Neuronal stem cell (in vitro differentiated cells): ENCODE measurements at regions not wholly inside any gene's neighbourhood (a gene's known extent, or its start where the extent isn't known, plus 50 kb on each side); places are given as distances from the start of the nearest gene placed in this dataset.

Experiments used
- DNase-seq: peaks from one replicate; pipeline ENCODE4 v3.0.0-alpha.2; 2013; ENCODE audit warnings: low spot score
- H2AFZ ChIP-seq: one replicate; pipeline ENCODE4 v1.6.1; 2013; ENCODE audit warnings: mild to moderate bottlenecking, low read length, inconsistent platforms
- H2AK5ac ChIP-seq: 2 replicates; pipeline ENCODE4 v1.6.1; 2013; ENCODE audit warnings: low read depth, mild to moderate bottlenecking, inconsistent platforms, low read length, moderate library complexity, mixed read lengths
- H2BK120ac ChIP-seq: 2 replicates; pipeline ENCODE4 v1.6.1; 2013; ENCODE audit warnings: low read depth, mild to moderate bottlenecking, inconsistent platforms, low read length, moderate library complexity, mixed read lengths
- H2BK12ac ChIP-seq: one replicate; pipeline ENCODE4 v1.6.1; 2013; ENCODE audit warnings: low read length, inconsistent platforms
- H2BK15ac ChIP-seq: 2 replicates; pipeline ENCODE4 v1.6.1; 2013; ENCODE audit warnings: mild to moderate bottlenecking, low read length, inconsistent platforms, mixed read lengths
- H2BK5ac ChIP-seq: one replicate; pipeline ENCODE4 v1.6.1; 2013; ENCODE audit warnings: inconsistent platforms, mild to moderate bottlenecking, low read length, moderate library complexity
- H3K14ac ChIP-seq: one replicate; pipeline ENCODE4 v1.6.1; 2013; ENCODE audit warnings: low read length, inconsistent platforms
- H3K18ac ChIP-seq: 2 replicates; pipeline ENCODE4 v1.6.1; 2013; ENCODE audit warnings: low read length, inconsistent platforms
- H3K23ac ChIP-seq: 2 replicates; pipeline ENCODE4 v1.6.1; 2013; ENCODE audit warnings: low read depth, mild to moderate bottlenecking, mixed read lengths, low read length, inconsistent platforms; ENCODE audit not compliant: poor library complexity
- H3K27ac ChIP-seq: replicated peaks from 3 replicates; pipeline ENCODE4 v1.5.1; 2013; ENCODE audit warnings: low read length, inconsistent platforms
- H3K27me3 ChIP-seq, 3 experiments: 2 replicates each; pipeline ENCODE4 v1.6.1; 2013; ENCODE audit warnings: low read length in 3 of 3, mild to moderate bottlenecking in 2 of 3, inconsistent platforms in 1 of 3, low read depth in 1 of 3, mixed read lengths in 1 of 3, moderate library complexity in 1 of 3; ENCODE audit not compliant: control insufficient read depth in 3 of 3, insufficient read depth in 3 of 3
- H3K36me3 ChIP-seq, 2 donors: replicated peaks in 1 of 2; 2 replicates each; pipeline ENCODE4 v1.6.1; 2013; ENCODE audit warnings: low read length in 2 of 2; ENCODE audit not compliant: control insufficient read depth in 2 of 2, insufficient read depth in 2 of 2
- H3K4ac ChIP-seq: 2 replicates; pipeline ENCODE4 v1.6.1; 2013; ENCODE audit warnings: inconsistent platforms, mild to moderate bottlenecking, low read length, moderate library complexity
- H3K4me1 ChIP-seq, 2 donors: 1 replicate in 1 of 2; 2 replicates in 1 of 2; pipeline ENCODE4 v1.6.1; 2013; ENCODE audit warnings: low read length in 2 of 2, low read depth in 1 of 2; ENCODE audit not compliant: control insufficient read depth in 2 of 2, insufficient read depth in 1 of 2
- H3K4me2 ChIP-seq: one replicate; pipeline ENCODE4 v1.6.1; 2013; ENCODE audit warnings: mild to moderate bottlenecking, low read length, inconsistent platforms; ENCODE audit not compliant: insufficient read depth, poor library complexity, severe bottlenecking
- H3K4me3 ChIP-seq, 2 donors: 2 replicates each; pipeline ENCODE4 v1.5.1; 2013; ENCODE audit warnings: low read length in 2 of 2, mild to moderate bottlenecking in 2 of 2, inconsistent platforms in 1 of 2, moderate library complexity in 1 of 2
- H3K79me1 ChIP-seq: one replicate; pipeline ENCODE4 v1.6.1; 2013; ENCODE audit warnings: low read depth, mild to moderate bottlenecking, inconsistent platforms, low read length, moderate library complexity
- H3K9ac ChIP-seq: one replicate; pipeline ENCODE4 v1.6.1; 2013; ENCODE audit warnings: mild to moderate bottlenecking, low read depth, low read length, inconsistent platforms; ENCODE audit not compliant: poor library complexity
- H3K9me3 ChIP-seq, 2 donors: replicated peaks in 1 of 2; 2 replicates each; pipeline versions ENCODE3 to v1.6.1; 2013; ENCODE audit warnings: low read length in 2 of 2, mild to moderate bottlenecking in 2 of 2, inconsistent platforms in 1 of 2, low read depth in 1 of 2, mixed read lengths in 1 of 2, moderate library complexity in 1 of 2; ENCODE audit not compliant: control insufficient read depth in 2 of 2, insufficient read depth in 1 of 2
- H4K8ac ChIP-seq: one replicate; pipeline ENCODE4 v1.6.1; 2013; ENCODE audit warnings: low read depth, mild to moderate bottlenecking, inconsistent platforms, low read length, moderate library complexity
- H4K91ac ChIP-seq: one replicate; pipeline ENCODE4 v1.6.1; 2013; ENCODE audit warnings: low read length, low read depth, mild to moderate bottlenecking, inconsistent platforms; ENCODE audit not compliant: poor library complexity
- WGBS, 2 donors: extraction: QIAGEN DNeasy Blood & Tissue Kit; methylation state at CpG; one replicate each; pipeline ENCODE4 v1.1.7; 2013; ENCODE audit warnings: missing lambda C conversion rate in 2 of 2, mixed read lengths in 1 of 2; ENCODE audit not compliant: insufficient read length in 2 of 2, insufficient replicate concordance in 1 of 2; ENCODE audit errors: extremely low coverage in 2 of 2; 5-methylcytosine and 5-hydroxymethylcytosine counted together

- H3K9me3 ChIP-seq, result no peaks in the 10 kb centered on the region
- H4K8ac ChIP-seq, result no peak overlapping the region
- H4K91ac ChIP-seq, result no peak overlapping the region
- no peak overlapping the region for H3K9ac ChIP-seq
- H2BK15ac ChIP-seq, result no peak overlapping the region
- no peaks in the 10 kb centered on the region for H3K79me1 ChIP-seq
- H3K4me2 ChIP-seq, result no peak overlapping the region
- no peak overlapping the region for H3K27ac ChIP-seq
- H3K36me3 ChIP-seq, result no peaks in the 10 kb centered on the region
- H3K4me1 ChIP-seq, result peaks cover 0 to 5% of the 10 kb centered on the region in 2 donors
- no peak overlapping the region for H3K23ac ChIP-seq
- no peak overlapping the region for H2BK5ac ChIP-seq
- no peak overlapping the region for H2BK120ac ChIP-seq
- no peaks in the 10 kb centered on the region for H3K27me3 ChIP-seq
- no peak overlapping the region for H3K4me3 ChIP-seq
- H3K18ac ChIP-seq, result no peak overlapping the region
- no peak for DNase-seq
- WGBS, 2 donors, result no CpG with 5 or more reads among the region's 2 CpGs
- no peak overlapping the region for H2AK5ac ChIP-seq
- no peak overlapping the region for H3K4ac ChIP-seq
- no peak overlapping the region for H2AFZ ChIP-seq
- no peak overlapping the region for H3K14ac ChIP-seq
- no peak overlapping the region for H2BK12ac ChIP-seq
Observed at GRCh38 chr9:10930081-10930480, 317.3 kb upstream of the PTPRD start.

GRCh38 chr9:10946676-10947410 is 334.0 kb upstream of the PTPRD start:
- no peak overlapping the region for H2BK5ac ChIP-seq

GRCh38 chr9:10957878-10958277 is 345.1 kb upstream of the PTPRD start:
- Histone ChIP-seq H2BK120ac (no peak overlapping the region), H3K27ac (no peak overlapping the region), H3K4me3 (no peak overlapping the region), H2AFZ (no peak overlapping the region), H3K9ac (no peak overlapping the region), H3K23ac (no peak overlapping the region), H3K9me3 (no peaks in the 10 kb centered on the region), H3K4me2 (no peak overlapping the region), H3K27me3 (no peaks in the 10 kb centered on the region), H3K79me1 (no peaks in the 10 kb centered on the region), H4K8ac (no peak overlapping the region), H3K4me1 (no peaks in the 10 kb centered on the region), H4K91ac (no peak overlapping the region), H3K4ac (no peak overlapping the region), H2BK5ac (no peak overlapping the region), H3K36me3 (no peaks in the 10 kb centered on the region), H3K18ac (no peak overlapping the region), H2AK5ac (no peak overlapping the region), H3K14ac (no peak overlapping the region), H2BK12ac (no peak overlapping the region), H2BK15ac (no peak overlapping the region)
- DNase-seq, result no peak

More at GRCh38 chr9:10946676-10947410, 334.0 kb upstream of the PTPRD start:
- Histone ChIP-seq H3K36me3 (no peaks in the 10 kb centered on the region), H2AK5ac (no peak overlapping the region), H3K4ac (no peak overlapping the region), H4K8ac (no peak overlapping the region), H2AFZ (no peak overlapping the region), H2BK12ac (no peak overlapping the region), H3K4me3 (no peak overlapping the region), H2BK120ac (no peak overlapping the region), H3K27ac (no peak overlapping the region), H3K79me1 (no peaks in the 10 kb centered on the region), H3K27me3 (no peaks in the 10 kb centered on the region), H3K9ac (no peak overlapping the region), H4K91ac (no peak overlapping the region), H3K18ac (no peak overlapping the region), H3K4me2 (no peak overlapping the region), H3K23ac (no peak overlapping the region), H2BK15ac (no peak overlapping the region), H3K4me1 (no peaks in the 10 kb centered on the region), H3K9me3 (no peaks in the 10 kb centered on the region), H3K14ac (no peak overlapping the region)
- DNase-seq, result no peak
- no CpG with 5 or more reads among the region's 26 CpGs for WGBS, 2 donors

- H2BK5ac ChIP-seq, result no peak overlapping the region
- H3K9me3 ChIP-seq, result no peaks in the 10 kb centered on the region
- no peaks in the 10 kb centered on the region for H3K4me1 ChIP-seq
- no peaks in the 10 kb centered on the region for H3K36me3 ChIP-seq
- no peak overlapping the region for H3K18ac ChIP-seq
- H3K23ac ChIP-seq, result no peak overlapping the region
- H4K8ac ChIP-seq, result no peak overlapping the region
- no peak overlapping the region for H3K27ac ChIP-seq
- DNase-seq, result no peak
- no peak overlapping the region for H3K4me2 ChIP-seq
- H3K4me3 ChIP-seq, result no peak overlapping the region
- no peak overlapping the region for H3K14ac ChIP-seq
- no CpG with 5 or more reads among the region's 4 CpGs for WGBS, 2 donors
- H2AFZ ChIP-seq, result no peak overlapping the region
- H3K27me3 ChIP-seq, result no peaks in the 10 kb centered on the region
- no peak overlapping the region for H2BK12ac ChIP-seq
- H2BK15ac ChIP-seq, result no peak overlapping the region
- H3K4ac ChIP-seq, result no peak overlapping the region
- no peak overlapping the region for H4K91ac ChIP-seq
- no peak overlapping the region for H3K9ac ChIP-seq
- H3K79me1 ChIP-seq, result no peaks in the 10 kb centered on the region
- no peak overlapping the region for H2BK120ac ChIP-seq
- H2AK5ac ChIP-seq, result no peak overlapping the region
Observed at GRCh38 chr9:10961883-10962282, 349.1 kb upstream of the PTPRD start.
